Urothelium cell line (cell line): ENCODE measurements at regions not wholly inside any gene's neighbourhood (a gene's known extent, or its start where the extent isn't known, plus 50 kb on each side); places are given as distances from the start of the nearest gene placed in this dataset.
"Not testable (repeated sequence)": the region's sequence is repeated elsewhere in the genome, so short reads cannot be mapped to it uniquely, and the experiment has no call there.

Experiments used
- DNase-seq: peaks from one replicate; pipeline ENCODE4 v3.0.0; 2011; ENCODE audit warnings: low spot score, mixed read lengths
- FAIRE-seq: peaks from 2 replicates; lab custom pipeline; 2011; peaks lifted over from hg19 to GRCh38; lab: Jason Lieb, UNC

DNA sequence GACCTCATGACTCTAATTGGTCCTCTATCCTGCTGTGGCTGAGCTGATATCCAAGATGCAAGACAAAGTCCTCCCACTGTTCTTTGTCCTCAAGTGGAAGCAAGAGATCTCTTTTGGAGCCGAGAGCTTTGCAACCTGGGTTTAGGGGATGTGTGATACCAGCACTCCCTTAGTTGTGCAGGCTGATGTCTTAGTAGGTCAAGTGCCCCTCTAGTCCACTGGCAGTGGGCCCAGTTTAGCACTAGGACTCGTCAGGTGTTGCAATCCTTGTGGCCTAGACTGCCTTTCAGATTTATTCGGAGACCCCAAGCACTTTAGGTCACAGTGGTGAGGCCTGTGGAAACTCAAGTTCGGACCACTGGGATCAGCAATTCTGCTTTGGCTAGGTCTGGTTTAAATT lies 64.0 kb downstream of the GPRASP3 start:
- no peak for DNase-seq
- FAIRE-seq: no peak

DNA sequence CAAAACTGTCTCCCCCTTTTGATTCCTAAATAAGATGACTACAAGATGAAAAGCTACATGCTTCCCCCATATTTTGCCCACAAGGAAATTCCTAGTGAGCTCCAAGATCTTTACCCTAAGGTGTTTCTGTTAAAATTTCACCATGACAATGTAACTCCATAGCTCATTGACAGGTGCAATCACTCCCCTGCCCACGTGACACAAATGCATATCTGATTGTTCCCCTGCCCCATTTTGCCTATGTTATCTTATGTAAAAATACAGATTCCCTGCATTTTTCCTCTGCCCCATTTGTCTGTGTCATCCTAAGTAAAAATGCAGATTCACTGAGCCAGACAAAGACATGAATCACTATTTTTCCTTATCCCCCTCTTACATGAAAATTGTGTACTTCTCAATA lies 66.7 kb downstream of the GPRASP3 start:
- no peak for DNase-seq
- no peak for FAIRE-seq

DNA sequence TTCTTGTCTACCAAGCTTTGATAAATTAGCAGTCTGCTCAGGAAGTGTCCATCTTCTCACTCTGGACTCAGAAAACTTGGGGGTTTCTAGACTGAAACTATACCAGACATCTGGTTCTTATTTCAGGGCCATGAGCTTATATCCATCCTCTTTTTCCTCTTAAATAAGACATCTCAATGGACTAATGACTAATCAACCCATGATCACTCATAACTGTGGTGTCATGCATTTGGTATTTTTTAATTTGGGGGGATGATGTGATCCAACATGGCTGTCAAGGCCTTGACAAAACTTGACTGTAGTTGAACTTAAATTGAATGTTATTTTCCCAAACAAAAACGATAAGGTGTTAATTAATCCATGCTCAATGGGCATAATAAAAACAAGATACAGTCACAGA lies 87.8 kb downstream of the GPRASP3 start:
- FAIRE-seq: no peak
- DNase-seq: no peak

DNA sequence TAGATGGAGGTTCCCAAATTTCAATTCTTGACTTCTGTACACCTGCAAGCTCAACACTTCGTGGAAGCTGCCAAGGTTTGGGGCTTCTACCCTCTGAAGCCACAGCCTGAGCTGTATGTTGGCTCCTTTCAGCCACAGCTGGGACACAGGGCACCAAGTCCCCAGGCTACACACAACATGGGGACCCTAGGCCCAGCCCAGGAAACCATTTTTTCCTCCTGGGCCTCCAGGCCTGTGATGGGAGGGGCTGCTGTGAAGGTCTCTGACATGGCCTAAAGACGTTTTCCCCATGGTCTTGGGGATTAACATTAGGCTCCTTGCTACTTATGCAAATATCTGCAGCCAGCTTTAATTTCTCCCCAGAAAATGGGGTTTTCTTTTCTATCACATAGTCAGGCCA lies 97.7 kb downstream of the GPRASP3 start:
- not testable (repeated sequence) for DNase-seq, FAIRE-seq

DNA sequence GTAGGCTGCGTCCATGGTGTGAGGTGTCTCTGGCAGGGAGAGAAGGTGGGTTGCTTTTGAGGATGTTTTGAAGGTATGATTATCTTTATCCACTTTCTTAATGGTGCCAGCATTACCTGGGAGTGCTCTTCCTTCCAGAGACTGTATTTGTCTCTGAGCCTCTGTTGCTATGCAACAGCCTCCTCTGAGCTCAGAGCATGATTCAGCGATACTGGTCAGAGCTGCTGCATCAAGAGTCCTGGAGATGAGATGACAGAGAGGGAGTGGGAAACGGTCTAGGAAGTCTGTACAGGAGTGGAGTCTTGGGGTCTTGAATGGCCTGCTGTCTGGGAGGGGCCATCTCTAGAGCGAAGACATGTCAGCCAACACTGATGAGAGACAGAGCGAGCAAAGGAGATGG lies 104.4 kb upstream of the RAB40AL start:
- no peak for FAIRE-seq
- DNase-seq: peak; percentile 46

DNA sequence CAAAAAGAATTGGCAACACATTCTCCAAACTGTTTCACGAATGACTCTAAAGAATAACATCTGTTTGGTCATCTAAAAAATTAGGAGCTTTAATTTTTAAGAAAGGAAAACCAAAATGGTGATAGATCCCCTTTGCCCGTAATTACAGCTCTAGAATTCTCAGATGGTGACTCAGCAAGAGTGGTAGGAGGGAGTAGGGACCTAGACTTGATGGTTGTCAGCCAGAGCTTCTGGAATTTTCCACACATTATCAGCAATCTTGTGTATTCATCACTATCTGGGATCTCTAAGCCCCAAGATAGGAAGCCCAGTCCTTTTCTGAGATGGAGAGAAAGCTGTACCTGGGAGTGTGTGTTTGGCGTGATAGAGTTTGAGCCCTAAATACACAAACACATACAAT lies 103.9 kb upstream of the RAB40AL start:
- FAIRE-seq (no peak), DNase-seq (peak; percentile 11)

DNA sequence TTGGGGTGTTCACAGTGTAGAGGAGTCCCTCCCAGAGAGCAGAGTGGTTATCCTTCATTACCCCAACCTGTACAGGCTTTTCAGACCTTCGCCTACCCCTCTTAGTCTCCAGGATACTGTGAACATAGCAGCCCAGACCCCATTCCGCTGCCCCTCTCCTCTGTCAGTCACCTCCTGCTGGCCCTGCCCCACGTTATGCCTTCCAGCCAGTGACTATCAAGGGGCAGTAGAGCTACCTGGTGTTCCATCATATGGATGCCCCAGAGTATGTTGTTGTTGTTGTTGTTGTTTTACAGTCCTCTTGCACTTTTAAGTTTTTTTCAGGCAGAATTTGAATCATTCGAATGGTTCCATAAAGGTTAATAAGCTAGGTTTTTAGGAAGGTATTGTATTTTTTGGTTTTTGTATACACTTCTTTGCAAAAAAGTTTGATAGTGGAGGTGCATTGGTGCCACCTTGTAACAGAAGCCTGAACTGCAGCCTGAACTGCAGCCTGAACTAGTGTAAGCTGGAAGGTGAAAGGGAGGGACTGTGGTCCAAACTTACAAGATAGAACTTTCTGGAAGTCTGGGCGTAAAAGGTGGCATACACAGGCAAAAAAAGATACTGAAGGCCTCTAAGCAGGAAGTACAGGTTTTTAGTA lies 101.4 kb upstream of the RAB40AL start:
- DNase-seq: peak; percentile 6
- no peak for FAIRE-seq

DNA sequence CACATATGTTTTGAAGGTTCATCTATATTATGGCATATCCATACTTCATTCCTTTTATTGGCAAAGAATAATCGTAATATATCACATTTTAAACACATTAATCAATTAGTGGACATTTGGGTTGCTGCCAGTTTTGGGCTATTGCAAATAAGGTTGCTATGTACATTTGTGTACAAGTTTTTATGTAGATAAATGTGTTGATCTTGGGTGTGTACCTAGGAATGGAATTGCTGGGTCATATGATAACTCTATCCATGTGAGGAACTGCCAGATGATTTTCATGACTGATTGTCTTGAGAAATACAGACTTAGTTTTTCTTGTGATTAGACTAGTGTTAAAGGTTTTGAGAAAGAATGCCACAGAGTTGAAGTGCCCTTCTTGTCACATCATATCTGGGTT lies 99.2 kb upstream of the RAB40AL start:
- no peak for FAIRE-seq
- DNase-seq: no peak

DNA sequence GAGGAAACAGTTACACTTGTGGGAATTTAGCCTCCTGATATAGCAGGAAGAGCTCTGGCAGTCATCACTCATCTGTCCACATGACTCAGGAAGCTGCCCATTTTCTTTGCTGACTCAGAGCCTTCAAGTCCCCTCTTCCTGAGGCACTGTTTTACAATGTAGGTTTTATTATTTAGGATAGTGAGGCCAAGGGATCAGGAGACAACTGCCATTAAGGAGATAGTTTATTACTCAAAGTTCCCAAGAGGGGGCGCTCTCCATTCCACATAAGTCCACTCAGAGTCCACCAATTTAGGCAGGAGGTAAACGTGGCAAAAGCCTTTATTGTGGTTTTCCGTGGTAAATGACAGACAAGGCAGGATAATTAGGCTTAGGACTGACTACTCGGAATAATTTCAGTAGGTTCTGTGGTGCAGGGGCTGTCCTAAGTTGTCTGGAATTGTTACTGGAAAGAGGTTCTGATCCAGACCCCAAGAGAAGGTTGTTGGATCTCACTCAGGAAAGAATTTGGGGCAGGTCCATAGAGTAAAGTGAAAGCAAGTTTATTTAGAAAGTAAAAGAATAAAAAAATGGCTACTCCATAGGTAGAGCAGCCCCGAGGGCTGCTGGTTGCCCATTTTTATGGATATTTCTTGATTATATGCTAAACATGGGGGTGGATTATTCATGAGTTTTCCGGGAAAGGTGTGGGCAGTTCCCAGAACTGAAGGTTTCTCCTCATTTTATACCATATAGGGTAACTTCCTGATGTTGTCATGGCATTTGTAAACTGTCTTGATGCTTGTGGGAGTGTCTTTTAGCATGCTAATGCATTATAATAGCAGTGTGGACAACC lies 96.0 kb upstream of the RAB40AL start:
- FAIRE-seq (no peak), DNase-seq (peak; percentile 10)

DNA sequence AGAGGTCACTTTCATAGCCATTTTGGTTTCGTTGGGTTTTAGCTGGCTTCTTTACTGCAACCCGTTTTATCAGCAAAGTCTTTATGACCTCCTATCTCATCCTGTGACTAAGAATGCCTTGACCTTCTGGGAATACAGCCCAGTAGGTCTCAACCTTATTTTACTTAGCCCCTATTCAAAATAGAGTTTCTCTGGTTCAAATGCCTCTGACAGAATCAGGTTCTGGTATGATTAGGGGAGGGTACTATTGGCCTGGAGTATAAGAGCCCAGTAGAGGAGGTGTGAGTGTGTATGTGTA lies 95.4 kb upstream of the RAB40AL start:
- DNase-seq (no peak), FAIRE-seq (no peak)

DNA sequence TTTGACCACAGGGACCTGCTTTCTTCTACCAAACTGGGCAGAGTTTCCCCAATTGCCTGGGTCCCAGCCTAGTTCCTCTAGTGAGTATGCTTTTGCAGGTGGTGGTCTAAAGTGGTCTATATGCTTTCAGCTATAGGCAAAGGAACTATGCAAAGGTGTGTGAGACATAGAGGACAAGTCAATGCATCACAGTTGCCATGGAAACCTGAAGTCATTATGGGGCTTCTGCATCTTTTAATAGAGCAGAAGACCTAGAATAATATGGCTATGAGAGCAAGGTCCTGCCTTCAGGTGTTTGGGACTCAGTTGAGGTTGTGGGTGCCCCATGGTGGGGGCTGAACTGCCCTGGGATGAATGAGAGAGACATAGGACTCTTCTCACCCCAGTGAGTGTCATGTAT lies 92.1 kb upstream of the RAB40AL start:
- no peak for FAIRE-seq
- DNase-seq: no peak

DNA sequence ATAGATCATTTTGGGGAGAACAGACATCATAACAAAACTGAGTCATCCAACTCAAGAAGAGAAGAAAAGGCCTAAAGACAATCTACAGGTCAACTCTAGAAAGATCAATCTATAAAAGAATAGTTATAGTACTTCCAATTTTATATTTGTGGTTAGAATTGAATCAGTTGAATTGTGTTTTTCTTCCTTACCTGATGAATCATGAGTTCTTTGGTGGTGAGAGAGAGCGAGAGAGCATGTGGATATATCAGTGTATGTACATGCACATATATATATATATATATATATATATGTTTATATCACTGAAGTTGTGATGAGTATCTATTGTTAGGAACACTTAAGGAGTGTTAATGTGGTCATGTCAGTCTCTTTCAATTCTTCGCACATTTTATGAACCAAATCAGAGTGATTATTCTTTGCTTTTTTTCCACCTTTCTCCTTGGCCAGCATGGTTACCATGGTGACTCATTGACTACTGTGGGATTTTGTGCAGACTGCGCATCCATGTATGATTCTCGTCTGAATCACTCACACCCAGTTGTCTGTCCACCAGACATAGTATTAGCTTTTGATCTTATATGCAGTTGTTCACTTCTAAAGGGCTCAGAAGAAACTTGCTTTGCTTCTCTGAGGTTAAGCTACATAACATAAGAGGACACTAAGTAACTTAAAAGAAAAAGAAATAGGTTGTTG lies 90.4 kb upstream of the RAB40AL start:
- FAIRE-seq (no peak), DNase-seq (no peak)

DNA sequence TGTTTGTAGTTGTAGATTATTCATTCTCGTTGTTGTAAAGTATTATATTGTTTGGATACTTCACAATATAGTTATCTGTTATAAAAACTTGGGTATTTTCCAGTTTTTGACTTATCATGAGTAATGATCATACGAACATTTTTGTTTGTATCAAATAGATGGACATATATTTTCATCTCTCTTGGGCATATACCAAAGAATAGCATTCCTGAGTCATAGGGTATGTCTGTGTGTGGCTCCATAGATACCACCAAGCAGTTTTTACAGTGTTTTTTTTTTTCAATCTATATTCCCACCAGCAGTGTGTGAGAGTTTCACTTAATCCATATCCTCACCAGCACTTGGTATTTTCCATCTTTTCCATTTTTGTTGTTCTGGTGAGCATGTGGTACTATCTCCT lies 89.7 kb upstream of the RAB40AL start:
- FAIRE-seq (no peak), DNase-seq (no peak)

DNA sequence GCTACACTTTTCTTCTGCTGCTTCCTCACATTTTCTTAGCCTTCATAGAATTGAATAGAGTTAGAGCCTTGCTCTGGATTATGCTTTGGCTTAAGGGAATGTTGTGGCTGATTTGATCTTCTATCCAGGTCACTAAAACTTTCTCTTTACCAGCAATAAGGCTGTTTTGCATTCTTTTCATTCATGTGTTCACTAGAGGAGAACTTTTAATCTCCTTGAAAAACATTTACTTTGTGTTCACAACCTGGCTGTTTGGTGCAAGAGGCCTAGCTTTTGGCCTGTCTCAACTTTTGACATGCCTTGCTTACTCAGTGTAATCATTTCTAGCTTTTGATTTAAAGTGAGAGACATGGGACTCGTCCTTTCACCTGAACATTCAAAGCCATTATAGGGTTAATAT lies 87.7 kb upstream of the RAB40AL start:
- FAIRE-seq: no peak

DNA sequence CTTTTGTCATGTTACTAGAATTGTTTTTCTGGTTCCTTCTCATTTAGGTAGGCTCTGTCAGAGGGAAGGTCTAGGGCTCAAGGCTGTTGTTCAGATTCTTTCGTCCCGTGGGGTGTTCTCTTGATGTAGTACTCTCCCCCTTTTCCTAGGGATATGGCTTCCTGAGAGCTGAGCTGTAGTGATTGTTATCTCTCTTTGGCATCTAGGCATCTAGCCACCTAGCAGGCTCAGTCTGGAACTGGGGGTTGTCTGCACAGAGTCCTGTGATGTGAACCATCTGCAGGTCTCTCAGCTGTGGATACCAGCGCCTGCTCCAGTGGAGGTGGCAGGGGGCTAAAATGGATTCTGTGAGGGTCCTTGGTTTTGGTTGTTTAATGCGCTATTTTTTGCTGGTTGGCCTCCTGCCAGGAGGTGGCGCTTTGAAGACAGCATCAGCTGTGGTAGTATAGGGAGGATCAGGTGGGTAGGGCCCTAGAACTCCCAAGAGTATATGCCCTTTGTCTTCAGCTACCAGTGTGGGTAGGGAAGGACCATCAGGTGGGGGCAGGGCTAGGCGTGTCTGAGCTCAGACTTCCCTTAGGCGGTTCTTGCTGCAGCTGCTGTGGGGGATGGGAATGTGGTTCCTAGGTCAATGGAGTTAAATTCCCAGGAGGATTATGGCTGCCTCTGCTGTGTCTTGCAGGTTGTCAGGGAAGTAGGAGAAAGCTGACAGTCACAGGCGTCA lies 78.1 kb upstream of the RAB40AL start:
- FAIRE-seq, DNase-seq: not testable (repeated sequence)

More for the DNA sequence above, 87.7 kb upstream of the RAB40AL start:
- DNase-seq: no peak

DNA sequence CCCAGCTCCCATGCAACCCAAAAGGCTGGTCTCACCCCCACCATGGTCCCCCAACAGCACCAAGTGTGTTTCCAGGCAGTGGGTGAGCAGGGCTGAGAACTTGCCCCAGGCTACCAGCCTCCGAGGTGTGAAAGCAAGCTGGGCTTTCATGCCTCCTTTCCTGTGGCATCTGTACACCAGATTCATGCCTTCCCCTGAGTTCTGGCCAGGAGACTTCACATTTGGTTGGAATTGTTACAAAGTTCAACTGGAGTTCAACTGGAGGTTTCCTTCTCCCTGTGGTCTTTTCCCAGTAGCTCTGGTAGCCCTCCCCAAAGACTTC lies 77.6 kb upstream of the RAB40AL start:
- no peak for FAIRE-seq
- DNase-seq: no peak

DNA sequence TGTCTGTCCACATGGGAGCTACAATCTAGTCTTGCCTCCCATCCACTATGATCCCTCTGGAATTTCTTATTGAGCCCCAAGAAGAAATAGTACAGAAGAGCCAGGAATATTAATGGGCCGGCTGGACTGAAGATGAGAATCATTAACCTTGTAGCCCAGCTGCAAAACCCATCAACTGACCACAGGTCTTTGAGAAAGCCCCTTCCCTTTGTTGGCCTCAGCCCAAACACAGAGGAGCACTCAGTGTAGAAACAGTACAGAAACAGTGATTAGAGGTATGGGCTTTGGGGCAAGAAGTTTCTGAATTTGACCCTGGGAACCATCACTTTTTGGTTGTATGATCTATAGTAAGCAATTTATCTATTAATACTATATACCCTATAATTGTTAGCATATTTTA lies 76.8 kb upstream of the RAB40AL start:
- DNase-seq (no peak), FAIRE-seq (no peak)

DNA sequence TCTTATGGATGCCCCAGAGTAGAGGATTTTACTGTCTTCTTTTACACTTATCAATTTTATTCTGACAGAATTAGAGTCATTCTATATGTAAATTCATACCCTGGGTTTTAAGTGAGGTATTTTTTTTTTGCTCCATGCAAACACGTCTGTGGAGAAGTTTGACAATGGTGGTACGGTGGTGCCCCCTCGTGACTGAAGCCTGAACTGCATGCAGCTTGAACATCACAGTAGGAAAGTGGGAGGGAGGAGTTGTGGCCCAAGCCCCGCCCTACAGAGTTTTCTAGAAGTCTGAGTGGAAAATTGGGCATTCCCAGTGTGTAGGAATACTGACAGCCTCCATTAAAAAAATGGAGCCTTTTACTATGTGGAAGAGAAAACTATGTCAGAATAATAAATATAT lies 73.3 kb upstream of the RAB40AL start:
- DNase-seq (peak; percentile 67), FAIRE-seq (no peak)

DNA sequence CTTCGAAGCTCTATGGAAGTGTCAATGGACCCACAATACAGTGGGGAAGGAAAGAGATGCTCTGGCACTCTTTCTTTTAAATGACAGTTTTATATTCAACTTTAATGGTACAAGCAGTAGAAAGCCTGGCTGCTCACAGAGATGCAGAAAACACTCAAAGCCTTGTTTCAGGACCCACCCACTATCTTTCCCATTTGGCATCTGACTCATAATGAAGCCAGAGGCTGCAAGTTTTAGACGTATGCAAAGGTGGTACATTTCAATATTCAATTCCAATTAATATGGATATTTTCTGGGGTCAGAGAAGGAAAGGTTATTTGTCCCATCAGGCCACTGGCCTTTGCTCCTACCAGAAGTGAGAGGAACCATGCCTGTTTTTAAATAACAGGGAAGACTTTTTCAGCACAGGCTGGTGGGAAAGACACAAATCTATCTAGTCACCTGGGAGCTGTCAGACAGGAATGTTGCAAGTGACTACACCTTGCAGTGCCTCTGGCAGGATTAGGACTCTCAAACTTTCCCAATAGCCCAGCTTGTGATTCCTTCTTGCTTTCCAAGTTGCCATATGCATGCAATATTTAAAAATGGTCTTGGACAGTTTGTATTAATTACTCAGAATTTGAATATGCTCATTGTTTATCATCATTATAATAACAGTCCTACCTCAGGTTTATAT lies 70.0 kb upstream of the RAB40AL start:
- DNase-seq (no peak), FAIRE-seq (no peak)

DNA sequence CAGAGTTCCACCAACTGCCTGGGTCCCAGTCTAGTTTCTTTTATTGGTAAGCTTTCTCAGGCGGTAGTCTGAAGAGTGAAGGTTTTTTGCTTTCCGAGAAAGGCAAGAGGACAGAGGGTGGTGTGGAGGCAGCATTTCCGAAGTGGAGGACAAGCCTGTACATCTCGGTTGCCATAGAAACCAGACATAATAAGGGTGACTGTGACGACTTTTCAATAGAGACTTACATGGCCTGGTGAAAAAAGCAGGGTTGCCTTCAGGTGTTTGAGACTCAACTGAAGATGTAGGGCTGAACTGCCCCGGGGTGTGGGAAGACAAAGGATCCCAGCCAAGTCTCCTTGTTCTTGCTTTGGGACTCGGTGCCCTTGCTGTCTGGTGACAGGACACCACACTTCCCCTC lies 53.6 kb upstream of the RAB40AL start:
- no peak for FAIRE-seq
- no peak for DNase-seq
